H1 (cell line): ENCODE measurements at regions not wholly inside any gene's neighbourhood (a gene's known extent, or its start where the extent isn't known, plus 50 kb on each side); places are given as distances from the start of the nearest gene placed in this dataset.

Source experiments
- CTCF ChIA-PET: fragments of 300-600 bp; sonication (Branson Sonifier 250); formaldehyde crosslinking; loops from one replicate; lab custom pipeline; 2021; ENCODE audit not compliant: partially characterized antibody; lab: Charles Lee
- POLR2A ChIA-PET: fragments of 300-600 bp; sonication (Branson Sonifier 250); formaldehyde crosslinking; loops from one replicate; lab custom pipeline; 2021; ENCODE audit warnings: inconsistent platforms; ENCODE audit not compliant: partially characterized antibody; lab: Charles Lee
- DNase-seq, 2 experiments: peaks; one replicate each; pipeline versions ENCODE4 v3.0.0 to v3.0.0-alpha.2; 2010 to 2022; ENCODE audit warnings: low spot score in 2 of 2, low read depth in 1 of 2, mixed read lengths in 1 of 2
- FAIRE-seq: peaks from 2 replicates; lab custom pipeline; 2011; peaks lifted over from hg19 to GRCh38; lab: Jason Lieb, UNC
- H2AFZ ChIP-seq: 2 replicates; pipeline ENCODE4 v1.8.1; 2012; ENCODE audit warnings: low read length, inconsistent platforms
- H2AK5ac ChIP-seq: 2 replicates; pipeline ENCODE4 v1.6.1; 2013; ENCODE audit warnings: low read depth, low read length
- H2BK120ac ChIP-seq: replicated peaks from 2 replicates; pipeline ENCODE3; 2013; ENCODE audit warnings: low read depth, low read length, inconsistent platforms
- H2BK12ac ChIP-seq: 2 replicates; pipeline ENCODE4 v1.6.1; 2013; ENCODE audit warnings: low read depth, low read length
- H2BK15ac ChIP-seq: 2 replicates; pipeline ENCODE4 v1.6.1; 2013; ENCODE audit warnings: low read length
- H2BK20ac ChIP-seq: 2 replicates; pipeline ENCODE4 v1.6.1; 2013; ENCODE audit warnings: low read length
- H2BK5ac ChIP-seq: 2 replicates; pipeline ENCODE4 v1.6.1; 2013; ENCODE audit warnings: low read depth, low read length
- H3K14ac ChIP-seq: 2 replicates; pipeline ENCODE4 v1.6.1; 2013; ENCODE audit warnings: inconsistent platforms; ENCODE audit not compliant: insufficient read length
- H3K18ac ChIP-seq: 2 replicates; pipeline ENCODE4 v1.6.1; 2013; ENCODE audit warnings: low read length; ENCODE audit errors: extremely low read depth
- H3K23ac ChIP-seq: 2 replicates; pipeline ENCODE4 v1.6.1; 2013; ENCODE audit warnings: inconsistent platforms; ENCODE audit not compliant: insufficient read length
- H3K23me2 ChIP-seq: 2 replicates; pipeline ENCODE4 v1.6.1; 2013; ENCODE audit warnings: low read depth, low read length
- H3K27ac ChIP-seq: 2 replicates; pipeline ENCODE4 v1.6.1; 2011; ENCODE audit warnings: low read depth, low read length, inconsistent platforms
- H3K27me3 ChIP-seq, 4 experiments: replicated peaks in 1 of 4; 1 replicate in 1 of 4; 2 replicates in 3 of 4; pipeline versions ENCODE4 v1.6.1 to v1.8.1; 2011 to 2013; ENCODE audit warnings: low read length in 3 of 4, mild to moderate bottlenecking in 3 of 4, inconsistent platforms in 2 of 4, mixed read lengths in 2 of 4, moderate library complexity in 1 of 4; ENCODE audit not compliant: control insufficient read depth in 3 of 4, insufficient read depth in 3 of 4; ENCODE audit errors: extremely low read depth in 1 of 4
- H3K36me3 ChIP-seq, 4 experiments: 2 replicates each; pipeline versions ENCODE4 v1.6.1 to v1.8.1; 2011 to 2013; ENCODE audit warnings: mild to moderate bottlenecking in 4 of 4, low read length in 3 of 4, moderate library complexity in 2 of 4, control low read depth in 1 of 4, inconsistent platforms in 1 of 4; ENCODE audit not compliant: insufficient read depth in 4 of 4, control insufficient read depth in 2 of 4
- H3K4ac ChIP-seq: replicated peaks from 2 replicates; pipeline ENCODE3; 2013; ENCODE audit warnings: low read length, low read depth, mixed read lengths, inconsistent platforms; ENCODE audit not compliant: insufficient read length
- H3K4me1 ChIP-seq, 4 experiments: replicated peaks in 1 of 4; 1 replicate in 1 of 4; 2 replicates in 3 of 4; pipeline versions ENCODE4 v1.6.1 to v1.8.1; 2011 to 2013; ENCODE audit warnings: low read length in 3 of 4, inconsistent platforms in 2 of 4, mixed read lengths in 1 of 4; ENCODE audit not compliant: insufficient read depth in 4 of 4, control insufficient read depth in 3 of 4
- H3K4me2 ChIP-seq, 2 experiments: 2 replicates each; pipeline versions ENCODE4 v1.6.1 to v1.8.1; 2011 to 2013; ENCODE audit warnings: low read depth in 2 of 2, low read length in 2 of 2, control low read depth in 1 of 2, inconsistent platforms in 1 of 2, mild to moderate bottlenecking in 1 of 2; ENCODE audit not compliant: insufficient read depth in 1 of 2
- H3K4me3 ChIP-seq, 4 experiments: fragments of 200-600, 300-600 bp in 1 of 4; sonication (generic), shearing (Covaris generic), sonication (Bioruptor Twin) in 1 of 4; 2 replicates each; pipeline versions ENCODE4 v1.5.1 to v1.8.1; 2011 to 2016; ENCODE audit warnings: low read length in 4 of 4, low read depth in 3 of 4, control low read depth in 2 of 4, inconsistent platforms in 2 of 4, mild to moderate bottlenecking in 2 of 4, mixed read lengths in 1 of 4, moderate library complexity in 1 of 4; ENCODE audit not compliant: insufficient read depth in 2 of 4; ENCODE audit errors: extremely low read depth in 1 of 4
- H3K56ac ChIP-seq: replicated peaks from 2 replicates; pipeline ENCODE3; 2013; ENCODE audit warnings: low read depth, mild to moderate bottlenecking, mixed read lengths, low read length, inconsistent platforms; ENCODE audit not compliant: insufficient read length
- H3K79me1 ChIP-seq: 2 replicates; pipeline ENCODE4 v1.6.1; 2013; ENCODE audit warnings: low read depth, low read length, control low read depth
- H3K79me2 ChIP-seq, 2 experiments: 2 replicates each; pipeline versions ENCODE4 v1.6.1 to v1.8.1; 2012 to 2013; ENCODE audit warnings: low read length in 2 of 2, mild to moderate bottlenecking in 2 of 2, inconsistent platforms in 1 of 2; ENCODE audit not compliant: insufficient read depth in 2 of 2, control insufficient read depth in 1 of 2
- H3K9ac ChIP-seq, 4 experiments: replicated peaks in 1 of 4; 1 replicate in 1 of 4; 2 replicates in 3 of 4; pipeline versions ENCODE4 v1.6.1 to v1.8.1; 2011 to 2013; ENCODE audit warnings: low read depth in 3 of 4, low read length in 3 of 4, control low read depth in 2 of 4, mild to moderate bottlenecking in 2 of 4, moderate library complexity in 2 of 4, inconsistent platforms in 1 of 4; ENCODE audit errors: extremely low read depth in 1 of 4
- H3K9me3 ChIP-seq, 2 experiments: 2 replicates each; pipeline versions ENCODE4 v1.6.1 to v1.8.1; 2012 to 2013; ENCODE audit warnings: mild to moderate bottlenecking in 2 of 2, moderate library complexity in 2 of 2, control low read depth in 1 of 2, inconsistent platforms in 1 of 2, low read depth in 1 of 2, low read length in 1 of 2, mixed read lengths in 1 of 2; ENCODE audit not compliant: insufficient read depth in 2 of 2
- H4K20me1 ChIP-seq, 2 experiments: replicated peaks in 1 of 2; 2 replicates each; pipeline versions ENCODE3 to v1.8.1; 2011 to 2013; ENCODE audit warnings: inconsistent platforms in 2 of 2, low read length in 2 of 2, mild to moderate bottlenecking in 1 of 2; ENCODE audit not compliant: insufficient read depth in 2 of 2, control insufficient read depth in 1 of 2
- H4K5ac ChIP-seq: 2 replicates; pipeline ENCODE4 v1.6.1; 2013; ENCODE audit warnings: low read length, low read depth, mixed read lengths, inconsistent platforms; ENCODE audit not compliant: insufficient read length
- H4K8ac ChIP-seq: 2 replicates; pipeline ENCODE4 v1.8.0; 2013; ENCODE audit warnings: mild to moderate bottlenecking, moderate library complexity, low read length, inconsistent platforms; ENCODE audit not compliant: insufficient read depth; ENCODE audit errors: extremely low read depth
- H4K91ac ChIP-seq: replicated peaks from 2 replicates; pipeline ENCODE3; 2013; ENCODE audit warnings: low read length, mixed read lengths, inconsistent platforms; ENCODE audit not compliant: insufficient read length
- CBX5 ChIP-seq: fragments of 300-800, 300-1000 bp; sonication (generic); IDR thresholded peaks from 2 replicates; pipeline ENCODE4 v1.7.1; 2016; ENCODE audit warnings: antibody characterized with exemption, low read length, low read depth
- HDAC6 ChIP-seq: IDR thresholded peaks from one replicate; pipeline ENCODE4 v1.7.1; 2012; ENCODE audit warnings: low read depth, mild to moderate bottlenecking, inconsistent platforms, low read length, moderate library complexity
- RAD21 ChIP-seq, 2 experiments: IDR thresholded peaks in 1 of 2; conservative IDR thresholded peaks in 1 of 2; 2 replicates each; pipeline ENCODE4 v1.6.1; 2011; ENCODE audit warnings: low read depth in 2 of 2, low read length in 2 of 2, improper control_type of control experiment in 1 of 2, inconsistent platforms in 1 of 2, mild to moderate bottlenecking in 1 of 2, moderate library complexity in 1 of 2
- SRF ChIP-seq: IDR thresholded peaks from 2 replicates; pipeline ENCODE4 v1.6.1; 2011; ENCODE audit warnings: mild to moderate bottlenecking, low read depth, low read length, moderate library complexity
- TEAD4 ChIP-seq: IDR thresholded peaks from 2 replicates; pipeline ENCODE4 v1.6.1; 2012; ENCODE audit warnings: low read depth, low read length, inconsistent platforms, mixed read lengths
- USF2 ChIP-seq: IDR thresholded peaks from 2 replicates; pipeline ENCODE4 v1.6.1; 2011; ENCODE audit warnings: low read length, improper control_type of control experiment
- YY1 ChIP-seq: IDR thresholded peaks from 2 replicates; pipeline ENCODE4 v1.6.1; 2011; ENCODE audit warnings: low read depth, mild to moderate bottlenecking, low read length
- WGBS, 2 experiments: shearing (Covaris generic) in 1 of 2; methylation state at CpG; one replicate each; pipeline versions ENCODE4 v1.1.6 to v1.1.7; 2013 to 2015; ENCODE audit warnings: low lambda C conversion rate in 2 of 2, mixed read lengths in 2 of 2, inconsistent platforms in 1 of 2, low coverage in 1 of 2, missing lambda C conversion rate in 1 of 2; ENCODE audit not compliant: insufficient replicate concordance in 2 of 2, insufficient coverage in 1 of 2, insufficient read length in 1 of 2; ENCODE audit errors: extremely low coverage in 1 of 2, missing lambda C conversion rate in 1 of 2; 5-methylcytosine and 5-hydroxymethylcytosine counted together
- TF ChIP-seq, protein P1 (sequence below): IDR thresholded peaks from 2 replicates; pipeline ENCODE4 v1.6.1; 2012; ENCODE audit warnings: inconsistent platforms

GRCh38 chr7:89593125-89593524 lies 561.1 kb upstream of the STEAP1 start:
- Histone ChIP-seq H3K23me2 (no peaks in the 10 kb centered on the region), H3K4me1 (no peaks in the 10 kb centered on the region), H4K20me1 (no peaks in the 10 kb centered on the region), H3K27me3 (no peaks in the 10 kb centered on the region), H3K27ac (no peak overlapping the region), H2BK5ac (no peak overlapping the region), H3K36me3 (no peaks in the 10 kb centered on the region), H4K5ac (no peak overlapping the region), H3K79me1 (no peaks in the 10 kb centered on the region), H3K23ac (no peak overlapping the region), H3K56ac (no peak overlapping the region), H3K9me3 (peaks cover 0 to 4% of the 10 kb centered on the region in 2 experiments; a peak in 1 of 4 replicates), H3K4me3 (no peak overlapping the region), H4K91ac (no peak overlapping the region), H3K9ac (no peak overlapping the region), H2BK15ac (no peak overlapping the region), H3K18ac (no peak overlapping the region), H3K79me2 (no peaks in the 10 kb centered on the region), H2AK5ac (no peak overlapping the region), H2BK120ac (no peak overlapping the region), H2AFZ (no peak overlapping the region), H4K8ac (no peak overlapping the region), H3K4me2 (no peak overlapping the region), H3K4ac (no peak overlapping the region), H3K14ac (no peak overlapping the region), H2BK12ac (no peak overlapping the region), H2BK20ac (no peak overlapping the region)
- TF ChIP-seq SRF, result no peak
- TF ChIP-seq, protein P1, sequence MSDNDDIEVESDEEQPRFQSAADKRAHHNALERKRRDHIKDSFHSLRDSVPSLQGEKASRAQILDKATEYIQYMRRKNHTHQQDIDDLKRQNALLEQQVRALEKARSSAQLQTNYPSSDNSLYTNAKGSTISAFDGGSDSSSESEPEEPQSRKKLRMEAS, result no peak
- no peak for TF ChIP-seq HDAC6
- no peak for TF ChIP-seq TEAD4
- no peak for TF ChIP-seq USF2
- TF ChIP-seq RAD21 (IDR thresholded peaks at IDR 0.05 in 1 of 2, conservative IDR thresholded peaks at IDR 0.05 in 1 of 2; ENCODE audit: low read depth in 2 of 2, low read length in 2 of 2), result no peak
- TF ChIP-seq YY1, result no peak
- no peak for TF ChIP-seq CBX5
- DNase-seq (no peak), FAIRE-seq (no peak)
- WGBS, 2 experiments, result 96% methylated on average over 5 of the region's 5 CpGs; no CpG with 5 or more reads in 1 of the 2 experiments
- POLR2A ChIA-PET, result no interaction called here
- CTCF ChIA-PET, result no interaction called here
